NCI-H226 (cell line): ENCODE measurements at regions not wholly inside any gene's neighbourhood (a gene's known extent, or its start where the extent isn't known, plus 50 kb on each side); places are given as distances from the start of the nearest gene placed in this dataset.

ENCODE experiments used
- DNase-seq: peaks from one replicate; pipeline ENCODE4 v3.0.0-alpha.2; 2015

GRCh38 chr14:56512521-56512920, 67.1 kb upstream of the TMEM260 start:
- no peak for DNase-seq

GRCh38 chr14:56514663-56515371, 64.8 kb upstream of the TMEM260 start:
- peak; percentile 10 for DNase-seq

- no peak for DNase-seq
Measured at GRCh38 chr14:56515739-56516138, 63.9 kb upstream of the TMEM260 start.

DNA sequence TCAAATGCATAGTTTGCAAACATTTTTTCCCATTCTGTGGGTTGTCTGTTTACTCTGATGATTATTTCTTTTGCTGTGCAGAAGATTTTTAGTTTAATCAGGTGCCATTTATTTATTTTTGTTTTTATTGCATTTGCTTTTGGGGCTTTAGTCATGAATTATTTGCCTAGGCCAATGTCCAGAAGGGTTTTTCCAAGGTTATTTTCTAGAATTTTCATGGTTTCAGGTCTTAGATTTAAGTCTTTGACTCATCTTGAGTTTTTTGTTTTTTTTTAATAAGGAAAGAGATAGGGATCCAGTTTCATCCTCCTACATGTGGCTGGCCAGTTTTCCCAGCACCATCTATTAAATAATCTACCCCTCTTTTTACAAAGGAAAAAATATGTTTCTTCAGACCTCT, 57.2 kb upstream of the TMEM260 start:
- no peak for DNase-seq

DNA sequence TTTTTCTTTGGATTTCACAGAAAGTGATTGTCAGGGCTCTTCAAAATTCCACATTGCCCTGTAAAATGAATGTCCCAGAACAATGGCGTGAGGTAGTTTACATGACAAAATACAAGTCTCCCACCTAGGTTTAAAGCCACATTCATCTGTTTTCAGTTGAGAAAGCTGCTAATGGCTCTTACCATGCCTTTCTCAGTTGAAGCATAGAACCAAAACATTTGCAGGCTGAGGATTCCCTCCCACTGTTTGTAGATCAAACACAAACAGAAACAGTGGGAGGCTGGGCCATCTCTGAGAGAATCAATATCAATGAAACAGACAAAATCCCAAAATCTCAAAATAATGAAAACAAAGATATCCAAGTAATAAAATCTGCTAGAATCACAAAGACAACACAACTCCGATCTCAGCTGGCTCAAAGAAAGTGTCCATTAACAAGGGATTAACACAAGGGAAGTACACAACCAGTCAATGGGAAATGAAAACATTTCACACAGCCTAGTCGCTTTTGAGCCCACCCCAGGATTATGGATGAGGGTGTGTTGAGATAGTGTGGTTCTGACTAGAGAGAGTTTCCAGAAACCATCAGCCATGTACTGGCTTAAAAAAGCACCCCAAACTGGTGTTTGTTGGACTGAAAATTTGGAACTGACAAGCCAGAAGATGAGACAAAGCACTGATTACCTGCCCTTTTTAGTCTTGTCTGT, 54.5 kb upstream of the TMEM260 start:
- DNase-seq, result no peak

DNA sequence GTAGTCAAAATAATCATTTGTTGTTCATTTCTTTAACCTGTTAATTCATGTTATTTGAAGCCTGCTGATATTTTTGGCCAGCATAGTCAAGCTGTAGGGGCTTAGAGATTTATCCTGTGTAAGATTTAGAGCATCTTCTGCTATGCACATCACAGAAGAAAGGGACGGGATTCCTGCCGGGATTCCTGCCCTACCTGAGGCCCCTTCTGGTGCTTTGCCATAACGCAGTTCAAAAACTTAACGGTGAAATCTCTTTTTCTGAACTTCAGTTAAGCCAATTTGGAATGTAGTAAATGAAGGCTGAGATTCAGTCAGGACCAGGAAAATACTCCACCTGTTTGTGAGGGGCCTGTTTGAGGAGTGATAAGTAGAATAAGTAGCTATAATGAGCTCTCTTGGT, 50.7 kb upstream of the TMEM260 start:
- no peak for DNase-seq
